Esophagus muscularis mucosa (tissue), 3 donors: ENCODE measurements at regions not wholly inside any gene's neighbourhood (a gene's known extent, or its start where the extent isn't known, plus 50 kb on each side); places are given as distances from the start of the nearest gene placed in this dataset.

Experiments
- CTCF ChIP-seq, 3 experiments: fragments of 200-600 bp in 2 of 3; fragments of 450-650 bp in 1 of 3; sonication (generic) in 2 of 3; IDR thresholded peaks; one replicate each; pipeline ENCODE4 v1.5.1; 2017 to 2019; ENCODE audit warnings: antibody characterized with exemption in 3 of 3, mild to moderate bottlenecking in 2 of 3, moderate library complexity in 1 of 3
- EP300 ChIP-seq: sonication (generic); formaldehyde crosslinking; IDR thresholded peaks from one replicate; pipeline ENCODE4 v1.6.1; 2017; ENCODE audit warnings: antibody characterized with exemption

- TF ChIP-seq CTCF (IDR thresholded peaks at IDR 0.05) = no peak
- no peak for TF ChIP-seq EP300
Observed at GRCh38 chr10:29959586-29959985, 99.8 kb downstream of the JCAD start.
